IPS DF 6.9 (cell line): ENCODE measurements at regions not wholly inside any gene's neighbourhood (a gene's known extent, or its start where the extent isn't known, plus 50 kb on each side); places are given as distances from the start of the nearest gene placed in this dataset.

Source experiments
- DNase-seq: peaks from one replicate; pipeline ENCODE4 v3.0.0-alpha.2; 2013; ENCODE audit warnings: low read depth, low spot score
- H3K27ac ChIP-seq: one replicate; pipeline ENCODE4 v1.5.1; 2013; ENCODE audit warnings: low read length, control low read depth
- H3K27me3 ChIP-seq: 2 replicates; pipeline ENCODE4 v1.6.1; 2013; ENCODE audit warnings: mild to moderate bottlenecking, low read length; ENCODE audit not compliant: control insufficient read depth, insufficient read depth
- H3K36me3 ChIP-seq: 2 replicates; pipeline ENCODE4 v1.6.1; 2013; ENCODE audit warnings: low read length; ENCODE audit not compliant: control insufficient read depth, insufficient read depth
- H3K4me1 ChIP-seq: 2 replicates; pipeline ENCODE4 v1.6.1; 2013; ENCODE audit warnings: low read length; ENCODE audit not compliant: control insufficient read depth, insufficient read depth
- H3K4me3 ChIP-seq: 2 replicates; pipeline ENCODE4 v1.5.1; 2013; ENCODE audit warnings: mild to moderate bottlenecking, low read length
- H3K9me3 ChIP-seq: 2 replicates; pipeline ENCODE4 v1.6.1; 2013; ENCODE audit warnings: low read length, inconsistent platforms; ENCODE audit not compliant: control insufficient read depth, insufficient read depth
- WGBS: extraction: QIAGEN DNeasy Blood & Tissue Kit; methylation state at CpG from one replicate; pipeline ENCODE4 v1.1.7; 2013; ENCODE audit warnings: mixed read lengths, missing lambda C conversion rate; ENCODE audit not compliant: insufficient read length, insufficient coverage; 5-methylcytosine and 5-hydroxymethylcytosine counted together

- Histone ChIP-seq H3K27me3 (no peaks in the 10 kb centered on the region), H3K36me3 (no peaks in the 10 kb centered on the region), H3K27ac (no peak overlapping the region), H3K4me3 (no peak overlapping the region), H3K4me1 (no peaks in the 10 kb centered on the region), H3K9me3 (no peaks in the 10 kb centered on the region)
- DNase-seq = no peak
- WGBS = no CpG with 5 or more reads among the region's 4 CpGs
Measured at GRCh38 chr6:81656231-81656630, 96.2 kb downstream of the TENT5A start.

- no CpG with 5 or more reads among the region's 2 CpGs for WGBS
- Histone ChIP-seq H3K4me1 (no peaks in the 10 kb centered on the region), H3K36me3 (no peaks in the 10 kb centered on the region), H3K4me3 (no peak overlapping the region), H3K27me3 (no peaks in the 10 kb centered on the region), H3K27ac (no peak overlapping the region), H3K9me3 (no peaks in the 10 kb centered on the region)
- no peak for DNase-seq
Measured at GRCh38 chr6:81655696-81656095, 96.8 kb downstream of the TENT5A start.

- WGBS = no CpG with 5 or more reads among the region's 2 CpGs
- H3K36me3 ChIP-seq = no peaks in the 10 kb centered on the region
- H3K4me1 ChIP-seq = no peaks in the 10 kb centered on the region
- no peaks in the 10 kb centered on the region for H3K27me3 ChIP-seq
- H3K27ac ChIP-seq = no peak overlapping the region
- DNase-seq = no peak
- no peak overlapping the region for H3K4me3 ChIP-seq
- H3K9me3 ChIP-seq = no peaks in the 10 kb centered on the region
Measured at GRCh38 chr6:81648502-81648901, 104.0 kb downstream of the TENT5A start.

- Histone ChIP-seq H3K4me1 (no peaks in the 10 kb centered on the region), H3K27me3 (no peaks in the 10 kb centered on the region), H3K27ac (no peak overlapping the region), H3K4me3 (no peak overlapping the region), H3K9me3 (no peaks in the 10 kb centered on the region), H3K36me3 (no peaks in the 10 kb centered on the region)
- DNase-seq = no peak
Measured at GRCh38 chr6:81643156-81643555, 109.3 kb downstream of the TENT5A start.

GRCh38 chr6:81640891-81641290, 111.6 kb downstream of the TENT5A start:
- H3K27me3 ChIP-seq = no peaks in the 10 kb centered on the region
- H3K4me1 ChIP-seq = no peaks in the 10 kb centered on the region
- no peak overlapping the region for H3K27ac ChIP-seq
- no peaks in the 10 kb centered on the region for H3K9me3 ChIP-seq
- no peak overlapping the region for H3K4me3 ChIP-seq
- no peak for DNase-seq
- WGBS = no CpG with 5 or more reads among the region's 1 CpG
- no peaks in the 10 kb centered on the region for H3K36me3 ChIP-seq

GRCh38 chr6:81640126-81640525, 112.4 kb downstream of the TENT5A start:
- no CpG with 5 or more reads among the region's 4 CpGs for WGBS

GRCh38 chr6:81638366-81638765, 114.1 kb downstream of the TENT5A start:
- Histone ChIP-seq H3K36me3 (no peaks in the 10 kb centered on the region), H3K27me3 (no peaks in the 10 kb centered on the region), H3K4me3 (no peak overlapping the region), H3K27ac (no peak overlapping the region), H3K4me1 (no peaks in the 10 kb centered on the region), H3K9me3 (no peaks in the 10 kb centered on the region)
- DNase-seq = no peak
- no CpG with 5 or more reads among the region's 4 CpGs for WGBS

More at GRCh38 chr6:81640126-81640525, 112.4 kb downstream of the TENT5A start:
- no peak for DNase-seq
- Histone ChIP-seq H3K4me3 (no peak overlapping the region), H3K27me3 (no peaks in the 10 kb centered on the region), H3K4me1 (no peaks in the 10 kb centered on the region), H3K9me3 (no peaks in the 10 kb centered on the region), H3K36me3 (no peaks in the 10 kb centered on the region), H3K27ac (no peak overlapping the region)

- no peak for DNase-seq
- H3K4me1 ChIP-seq = no peaks in the 10 kb centered on the region
- WGBS = no CpG with 5 or more reads among the region's 5 CpGs
- no peaks in the 10 kb centered on the region for H3K27me3 ChIP-seq
- no peaks in the 10 kb centered on the region for H3K36me3 ChIP-seq
- H3K27ac ChIP-seq = no peak overlapping the region
- no peaks in the 10 kb centered on the region for H3K9me3 ChIP-seq
- H3K4me3 ChIP-seq = no peak overlapping the region
Measured at GRCh38 chr6:81636930-81637568, 115.4 kb downstream of the TENT5A start.

GRCh38 chr6:81634155-81634880, 118.2 kb downstream of the TENT5A start:
- no peak for DNase-seq
- Histone ChIP-seq H3K4me3 (no peak overlapping the region), H3K4me1 (no peaks in the 10 kb centered on the region), H3K27ac (no peak overlapping the region), H3K36me3 (no peaks in the 10 kb centered on the region), H3K9me3 (no peaks in the 10 kb centered on the region), H3K27me3 (no peaks in the 10 kb centered on the region)
- no CpG with 5 or more reads among the region's 3 CpGs for WGBS

- no peak for DNase-seq
- H3K4me1 ChIP-seq = no peaks in the 10 kb centered on the region
- H3K27me3 ChIP-seq = no peaks in the 10 kb centered on the region
- no peaks in the 10 kb centered on the region for H3K36me3 ChIP-seq
- H3K27ac ChIP-seq = no peak overlapping the region
- H3K4me3 ChIP-seq = no peak overlapping the region
- H3K9me3 ChIP-seq = no peaks in the 10 kb centered on the region
Measured at GRCh38 chr6:81633391-81633790, 119.1 kb downstream of the TENT5A start.

GRCh38 chr6:81630719-81631118, 121.8 kb downstream of the TENT5A start:
- Histone ChIP-seq H3K27ac (no peak overlapping the region), H3K4me1 (no peaks in the 10 kb centered on the region), H3K27me3 (no peaks in the 10 kb centered on the region), H3K4me3 (no peak overlapping the region), H3K36me3 (no peaks in the 10 kb centered on the region), H3K9me3 (no peaks in the 10 kb centered on the region)
- no peak for DNase-seq
- no CpG with 5 or more reads among the region's 1 CpG for WGBS
